HEK293T (cell line): ENCODE measurements at regions not wholly inside any gene's neighbourhood (a gene's known extent, or its start where the extent isn't known, plus 50 kb on each side); places are given as distances from the start of the nearest gene placed in this dataset.

Experiments
- CTCF ChIA-PET: fragments of 350-600 bp; formaldehyde crosslinking; extraction: SDS; loops from one replicate; lab custom pipeline; 2021; ENCODE audit warnings: antibody characterized with exemption, inconsistent platforms; lab: Yijun Ruan, JAX
- POLR2A ChIA-PET: fragments of 350-600 bp; formaldehyde crosslinking; extraction: SDS; loops from one replicate; lab custom pipeline; 2020; ENCODE audit warnings: antibody characterized with exemption, inconsistent platforms; lab: Yijun Ruan, JAX
- DNase-seq: peaks from one replicate; pipeline ENCODE4 v3.0.0; 2012; ENCODE audit warnings: mixed read lengths; ENCODE audit errors: extremely low spot score
- ARNT ChIP-seq: fragments of 450-650 bp; IDR thresholded peaks from 2 replicates; pipeline ENCODE4 v1.6.1; 2017; ENCODE audit warnings: mild to moderate bottlenecking
- BHLHE40 ChIP-seq: fragments of 450-650 bp; IDR thresholded peaks from 2 replicates; pipeline ENCODE4 v1.6.1; 2016; ENCODE audit warnings: mild to moderate bottlenecking, moderate library complexity, borderline replicate concordance
- CTBP1 ChIP-seq: fragments of 450-650 bp; IDR thresholded peaks from 2 replicates; pipeline ENCODE4 v1.6.1; 2016; ENCODE audit warnings: borderline replicate concordance
- ELF4 ChIP-seq: fragments of 450-650 bp; IDR thresholded peaks from 2 replicates; pipeline ENCODE4 v1.6.1; 2017; ENCODE audit warnings: antibody characterized with exemption
- FOXA1 ChIP-seq: fragments of 450-650 bp; IDR thresholded peaks from 2 replicates; pipeline ENCODE4 v1.6.1; 2016; ENCODE audit warnings: mild to moderate bottlenecking
- FOXK2 ChIP-seq: fragments of 450-650 bp; IDR thresholded peaks from 2 replicates; pipeline ENCODE4 v1.6.1; 2016; ENCODE audit warnings: mild to moderate bottlenecking
- FOXM1 ChIP-seq: fragments of 450-650 bp; IDR thresholded peaks from 2 replicates; pipeline ENCODE4 v1.6.1; 2017; ENCODE audit warnings: mild to moderate bottlenecking, borderline replicate concordance
- HDGF ChIP-seq: fragments of 450-650 bp; IDR thresholded peaks from 2 replicates; pipeline ENCODE4 v1.6.1; 2017; ENCODE audit warnings: antibody characterized with exemption, borderline replicate concordance
- L3MBTL2 ChIP-seq: fragments of 450-650 bp; conservative IDR thresholded peaks from 2 replicates; pipeline ENCODE4 v1.6.1; 2016; ENCODE audit warnings: mild to moderate bottlenecking
- LEF1 ChIP-seq: fragments of 450-650 bp; IDR thresholded peaks from 2 replicates; pipeline ENCODE4 v1.6.1; 2017; ENCODE audit warnings: mild to moderate bottlenecking, borderline replicate concordance
- NFRKB ChIP-seq: fragments of 450-650 bp; IDR thresholded peaks from 2 replicates; pipeline ENCODE4 v1.6.1; 2016; ENCODE audit warnings: mild to moderate bottlenecking, moderate library complexity
- PKNOX1 ChIP-seq: fragments of 450-650 bp; IDR thresholded peaks from 2 replicates; pipeline ENCODE4 v1.6.1; 2016
- SP1 ChIP-seq: fragments of 450-650 bp; IDR thresholded peaks from 2 replicates; pipeline ENCODE4 v1.6.1; 2017
- SUZ12 ChIP-seq: fragments of 450-650 bp; IDR thresholded peaks from 2 replicates; pipeline ENCODE4 v1.6.1; 2016; ENCODE audit warnings: mild to moderate bottlenecking
- TARDBP ChIP-seq: fragments of 450-650 bp; IDR thresholded peaks from 2 replicates; pipeline ENCODE4 v1.6.1; 2016
- ZNF384 ChIP-seq: fragments of 450-650 bp; IDR thresholded peaks from 2 replicates; pipeline ENCODE4 v1.6.1; 2016

- TF ChIP-seq ZNF384 (no peak), ELF4 (no peak), NFRKB (no peak), LEF1 (no peak), CTBP1 (no peak), TARDBP (no peak), PKNOX1 (no peak)
- POLR2A ChIA-PET = no interaction called here
- no peak for DNase-seq
- CTCF ChIA-PET = no interaction called here
Observed at GRCh38 chr5:167576126-167576525, 715.3 kb upstream of the WWC1 start.

- CTCF ChIA-PET = no interaction called here
- POLR2A ChIA-PET = no interaction called here
- TF ChIP-seq ELF4 = no peak
- TF ChIP-seq SP1 = no peak
- no peak for TF ChIP-seq CTBP1
- TF ChIP-seq FOXK2 = no peak
- TF ChIP-seq TARDBP = no peak
- TF ChIP-seq SUZ12 = no peak
- TF ChIP-seq L3MBTL2 = no peak
- no peak for TF ChIP-seq PKNOX1
- no peak for TF ChIP-seq HDGF
- no peak for TF ChIP-seq NFRKB
- no peak for TF ChIP-seq ZNF384
- TF ChIP-seq FOXM1 = no peak
- no peak for DNase-seq
Observed at GRCh38 chr5:167576897-167577296, 714.5 kb upstream of the WWC1 start.

- no peak for DNase-seq
- POLR2A ChIA-PET = no interaction called here
- CTCF ChIA-PET = interaction anchor here (0.6 kb wide), 1 partner anchor 1573 kb away, joined by 3 read pairs; no protein-coding TSS in a partner anchor
- TF ChIP-seq NFRKB = no peak
Observed at GRCh38 chr5:167577616-167578015, 713.8 kb upstream of the WWC1 start.

- ChIA-PET POLR2A (no interaction called here), CTCF (interaction anchor here (0.6 kb wide), 1 partner anchor 144 kb away, joined by 3 read pairs; no protein-coding TSS in a partner anchor)
- no peak for DNase-seq
- TF ChIP-seq ELF4 (no peak), FOXK2 (no peak)
Observed at GRCh38 chr5:167578977-167579692, 712.3 kb upstream of the WWC1 start.

- ChIA-PET POLR2A (no interaction called here), CTCF (interaction anchor here (0.6 kb wide), 1 partner anchor 144 kb away, joined by 3 read pairs; no protein-coding TSS in a partner anchor)
- TF ChIP-seq LEF1 (no peak), HDGF (no peak), SUZ12 (no peak), PKNOX1 (no peak), ZNF384 (no peak), CTBP1 (no peak)
- no peak for DNase-seq
Observed at GRCh38 chr5:167579693-167580055, 711.8 kb upstream of the WWC1 start.

GRCh38 chr5:167580608-167581007, 710.8 kb upstream of the WWC1 start:
- ChIA-PET POLR2A (no interaction called here), CTCF (no interaction called here)
- DNase-seq = no peak
- TF ChIP-seq L3MBTL2 (no peak), ARNT (no peak), PKNOX1 (no peak), SUZ12 (no peak), ELF4 (no peak), SP1 (no peak), HDGF (no peak), NFRKB (no peak), FOXA1 (no peak), CTBP1 (no peak), BHLHE40 (no peak), LEF1 (no peak), ZNF384 (no peak), FOXM1 (no peak), TARDBP (no peak)
